DMS114 treated with DMSO at 0.1 percent for 48 hours (cell line): ENCODE measurements at regions not wholly inside any gene's neighbourhood (a gene's known extent, or its start where the extent isn't known, plus 50 kb on each side); places are given as distances from the start of the nearest gene placed in this dataset.
A peak's percentile ranks its signal among the peaks of the same experiment; 100 is the strongest.

Experiments
- DNase-seq: peaks from one replicate; lab custom pipeline; 2025; ENCODE audit not compliant: unreplicated experiment; lab: John Stamatoyannopoulos, UW

DNA sequence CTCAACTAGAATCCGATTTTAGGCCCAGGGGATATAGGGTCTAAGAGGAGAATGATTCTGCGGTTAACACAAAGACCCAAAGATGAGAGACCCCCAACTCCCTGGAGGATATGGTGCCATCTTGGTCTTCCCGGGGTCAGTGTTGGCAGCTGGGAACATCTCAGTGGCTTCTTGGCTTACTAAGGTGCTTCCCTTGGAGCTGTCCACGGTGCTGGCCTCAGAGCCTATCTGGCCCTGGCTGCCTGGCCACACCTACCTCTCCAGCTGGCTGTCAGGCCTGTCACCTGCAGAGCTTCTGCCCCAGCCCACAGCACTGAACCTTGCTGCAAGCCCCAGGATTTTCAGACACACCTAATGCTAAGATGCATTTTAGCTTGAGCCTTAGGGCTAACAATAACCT is 70.7 kb upstream of the THY1 start:
- no peak for DNase-seq

DNA sequence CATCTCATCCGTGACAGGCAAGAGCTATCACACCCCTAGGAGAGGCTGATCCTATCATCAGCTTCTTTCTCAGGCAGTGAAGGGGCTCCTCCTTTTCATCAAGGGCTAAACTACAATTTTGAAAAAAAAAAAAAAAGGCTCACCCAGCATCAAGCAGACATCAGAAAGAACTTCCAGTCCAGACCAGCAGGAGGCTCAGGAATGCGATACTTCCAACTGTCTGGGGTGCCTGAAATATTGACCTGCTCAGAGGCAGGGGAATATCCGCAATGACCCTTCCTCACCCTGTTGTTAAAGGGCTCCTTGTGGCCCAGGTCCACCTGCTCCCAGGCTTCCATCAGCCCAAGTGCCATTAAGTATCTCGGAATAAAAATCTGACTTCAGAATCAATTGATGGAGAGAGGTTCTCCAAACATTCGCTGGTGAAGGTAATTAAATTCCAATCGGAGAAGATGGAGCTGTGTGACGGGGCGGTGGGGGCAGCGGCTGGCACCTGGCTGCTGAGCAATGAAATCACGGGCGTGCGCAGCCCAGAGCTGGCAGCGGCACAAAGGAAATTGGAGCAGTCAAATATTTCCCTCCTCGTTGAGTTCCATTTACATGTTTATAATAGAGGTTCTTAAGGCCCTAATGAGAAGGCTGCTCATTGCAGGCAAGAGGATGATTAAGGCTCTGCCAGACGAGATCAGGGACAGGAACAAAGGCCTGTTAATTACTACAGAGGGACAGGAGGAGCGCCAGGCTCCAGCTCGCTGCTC is 69.0 kb upstream of the THY1 start:
- DNase-seq = peak; percentile 3

DNA sequence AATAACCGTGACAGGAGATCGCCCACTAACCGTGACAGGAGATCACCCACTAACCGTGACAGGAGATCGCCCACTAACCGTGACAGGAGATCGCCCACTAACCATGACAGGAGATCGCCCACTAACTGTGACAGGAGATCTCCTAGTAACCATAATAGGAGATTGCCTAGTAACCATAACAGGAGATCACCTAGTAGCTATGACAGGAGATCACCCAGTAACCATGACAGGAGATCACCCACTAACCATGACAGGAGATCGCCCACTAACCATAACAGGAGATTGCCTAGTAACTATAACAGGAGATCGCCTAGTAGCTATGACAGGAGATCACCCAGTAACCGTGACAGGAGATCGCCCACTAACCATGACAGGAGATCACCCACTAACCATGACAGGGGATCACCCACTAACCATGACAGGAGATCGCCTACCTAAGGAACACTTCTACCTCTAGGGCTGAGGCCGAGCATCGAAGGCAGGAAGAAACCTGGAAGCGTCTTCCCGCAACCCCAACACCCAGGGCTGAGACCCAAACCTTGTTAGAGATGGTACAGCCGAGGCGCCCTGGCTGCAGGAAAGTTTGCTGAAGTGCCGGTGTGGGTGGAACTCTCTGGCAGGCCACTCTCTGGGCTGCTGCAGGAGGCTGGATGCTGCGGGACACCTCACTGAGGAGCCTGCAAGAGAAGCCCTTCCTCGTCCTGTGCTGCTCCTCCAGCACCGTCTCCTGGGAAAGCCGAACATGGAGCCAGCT is 67.5 kb upstream of the THY1 start:
- no peak for DNase-seq

DNA sequence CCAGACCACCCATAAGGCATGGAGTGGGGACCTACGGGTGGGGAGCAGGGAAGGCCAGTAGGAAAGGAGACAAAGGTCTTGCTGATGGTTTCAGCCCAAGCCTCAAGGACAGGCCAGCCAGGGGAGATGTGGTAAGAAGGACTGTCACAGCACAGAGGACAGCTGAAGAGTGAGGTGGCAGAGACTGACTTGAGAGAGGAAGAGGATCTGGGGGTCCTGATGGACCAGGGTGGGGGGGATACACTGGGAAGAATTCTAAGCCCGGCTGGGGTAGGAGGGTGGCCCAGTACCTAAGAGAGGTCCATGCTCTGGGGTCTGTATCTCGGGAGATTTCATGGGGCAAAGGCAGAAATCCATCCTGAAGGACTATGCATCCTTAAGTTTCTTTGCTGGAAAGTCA is 66.1 kb upstream of the THY1 start:
- DNase-seq = no peak

DNA sequence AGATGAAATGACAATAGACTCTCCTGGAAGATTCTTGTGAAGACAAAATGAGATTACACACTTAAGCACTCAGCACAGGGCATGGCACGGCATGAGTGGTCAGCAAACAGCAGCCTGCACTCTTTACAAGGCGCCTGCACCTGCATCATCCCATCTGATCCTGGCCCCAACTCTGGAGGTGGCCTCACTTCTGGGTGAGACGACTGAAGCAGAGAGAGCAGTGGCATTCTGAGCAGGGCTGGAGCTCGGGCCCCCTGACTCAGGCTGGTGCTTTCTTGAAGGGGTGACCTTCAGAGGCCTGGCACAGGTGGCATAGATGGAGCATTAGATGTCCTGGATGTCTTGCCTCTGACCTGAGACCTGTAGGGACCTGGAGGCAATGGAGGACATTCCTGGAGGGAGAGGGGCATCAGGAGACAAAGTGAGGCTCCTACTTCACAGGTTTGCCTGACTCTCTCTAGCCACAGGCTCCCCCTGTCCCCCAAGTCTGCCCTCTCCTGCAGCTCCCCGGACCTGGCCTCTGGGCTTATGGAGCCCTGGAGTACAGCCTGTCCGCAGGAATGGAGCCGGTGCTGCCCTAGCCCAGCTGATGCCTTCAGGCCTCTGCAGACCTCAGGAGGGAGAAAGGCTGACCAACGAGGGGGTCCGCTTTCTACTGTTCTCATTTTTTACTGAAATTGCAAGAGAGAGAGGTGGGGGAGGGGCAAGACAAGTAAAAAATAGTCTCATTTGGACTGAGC is 65.5 kb upstream of the THY1 start:
- DNase-seq = no peak

DNA sequence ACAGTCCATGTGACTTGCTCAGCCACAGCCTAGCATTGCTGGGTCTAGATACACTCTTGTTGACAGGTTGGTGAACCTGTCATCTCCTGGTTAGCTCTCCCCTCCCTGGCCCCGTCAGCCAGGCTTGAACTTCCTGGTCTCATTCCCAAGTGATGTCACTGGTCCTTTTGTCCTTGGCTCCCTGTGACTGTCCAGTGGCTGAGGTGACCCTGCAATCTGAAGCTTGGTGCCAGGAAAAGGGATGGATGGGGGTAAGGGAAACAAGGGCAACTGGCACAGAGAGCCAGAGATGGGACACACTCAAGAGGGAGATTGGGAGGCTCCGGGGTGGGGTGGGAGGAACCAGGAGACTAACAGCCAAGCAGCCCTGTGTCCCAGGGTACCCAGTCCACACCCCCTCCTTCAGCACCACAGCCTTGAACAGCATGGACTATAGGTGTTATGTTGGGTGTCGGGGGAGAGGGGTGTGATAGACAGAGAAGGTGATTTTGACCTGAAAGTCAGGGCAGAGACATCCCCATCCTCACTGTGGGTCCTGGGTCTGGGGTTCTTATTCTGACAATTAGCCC is 63.8 kb upstream of the THY1 start:
- no peak for DNase-seq

DNA sequence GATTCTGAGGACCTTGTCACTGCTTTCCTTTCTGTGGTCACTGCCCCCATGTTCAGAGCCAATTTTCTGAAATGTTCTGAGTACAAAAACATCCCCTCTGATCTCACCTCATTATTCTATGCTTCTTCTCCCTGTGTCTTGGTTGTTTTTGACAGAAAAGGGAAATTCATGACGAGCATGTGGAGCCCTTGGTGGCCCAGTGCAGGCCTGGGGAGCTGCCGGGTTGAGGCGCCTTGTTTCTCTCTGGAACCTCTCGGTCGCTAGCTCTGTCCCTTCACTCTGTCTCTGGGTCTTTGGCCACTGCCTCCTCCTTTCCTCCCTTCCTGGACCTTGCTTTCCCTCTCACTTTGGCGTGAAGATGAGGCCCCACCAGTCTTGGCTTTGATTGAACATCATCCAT is 63.0 kb upstream of the THY1 start:
- DNase-seq = no peak

DNA sequence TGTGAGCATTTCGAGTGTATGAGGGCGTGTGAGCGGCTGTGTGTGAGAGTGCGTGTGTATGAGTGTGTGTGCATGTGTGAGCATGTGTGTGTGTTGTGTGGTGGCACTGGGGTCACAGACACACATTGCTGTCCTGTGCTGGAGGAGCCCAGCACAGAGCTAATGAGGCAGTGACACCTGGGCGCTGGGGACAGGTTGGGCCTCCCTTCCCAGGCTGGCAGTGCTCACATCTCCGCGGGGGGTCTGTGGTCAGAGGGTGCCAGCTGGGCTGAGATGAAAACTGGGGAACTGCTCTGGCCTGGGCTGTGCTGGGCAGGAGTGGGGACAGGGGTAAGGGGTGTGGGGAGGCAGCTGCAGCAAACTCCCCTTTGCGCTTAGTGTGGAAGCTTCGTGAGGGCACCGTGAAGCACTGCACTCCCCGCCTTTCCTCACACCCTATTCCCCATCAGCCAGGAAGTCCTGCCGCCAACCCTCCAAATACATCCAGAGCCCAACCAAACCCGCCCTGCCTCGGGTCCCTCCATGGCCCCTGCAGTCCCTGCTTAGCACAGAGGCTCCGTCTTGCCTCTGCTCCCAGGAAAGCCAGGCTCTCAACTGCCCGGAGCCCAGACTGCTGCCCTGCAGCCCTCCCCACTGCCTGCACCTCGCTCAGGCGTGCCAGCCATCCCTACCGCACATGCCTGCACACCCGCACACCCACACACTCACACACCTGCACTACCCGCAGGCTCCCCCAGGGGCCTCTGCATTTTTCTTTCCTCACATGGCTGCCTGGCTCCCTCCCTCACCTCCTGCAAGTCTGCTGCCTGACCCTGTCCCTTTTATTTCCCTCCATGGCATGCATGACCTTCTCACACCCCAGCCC is 62.0 kb upstream of the THY1 start:
- DNase-seq = no peak

DNA sequence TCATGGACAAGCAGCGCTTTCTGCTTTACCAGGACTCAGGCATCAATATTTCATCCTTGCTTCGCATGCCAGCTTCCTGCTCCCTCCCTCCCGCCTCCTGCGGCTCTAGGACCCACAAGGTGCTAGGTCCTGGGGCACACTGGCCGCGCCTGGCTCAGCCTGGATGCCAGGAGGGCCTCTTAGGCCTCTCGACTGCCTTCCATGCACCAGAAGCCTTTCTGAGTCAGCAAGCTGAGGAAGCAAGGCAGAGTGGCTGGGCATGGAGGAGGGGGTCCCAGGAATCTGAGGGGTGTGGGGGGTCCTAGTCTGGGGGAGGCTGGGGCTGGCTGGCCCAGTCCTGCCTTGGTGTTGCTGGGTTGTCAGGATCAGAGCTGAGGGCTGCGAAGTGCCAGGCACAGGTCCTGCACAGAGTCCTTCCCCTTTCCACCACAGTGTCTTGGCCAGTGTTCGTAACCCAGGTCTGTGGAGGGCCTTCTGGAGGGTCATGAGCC is 61.0 kb upstream of the THY1 start:
- DNase-seq = no peak

DNA sequence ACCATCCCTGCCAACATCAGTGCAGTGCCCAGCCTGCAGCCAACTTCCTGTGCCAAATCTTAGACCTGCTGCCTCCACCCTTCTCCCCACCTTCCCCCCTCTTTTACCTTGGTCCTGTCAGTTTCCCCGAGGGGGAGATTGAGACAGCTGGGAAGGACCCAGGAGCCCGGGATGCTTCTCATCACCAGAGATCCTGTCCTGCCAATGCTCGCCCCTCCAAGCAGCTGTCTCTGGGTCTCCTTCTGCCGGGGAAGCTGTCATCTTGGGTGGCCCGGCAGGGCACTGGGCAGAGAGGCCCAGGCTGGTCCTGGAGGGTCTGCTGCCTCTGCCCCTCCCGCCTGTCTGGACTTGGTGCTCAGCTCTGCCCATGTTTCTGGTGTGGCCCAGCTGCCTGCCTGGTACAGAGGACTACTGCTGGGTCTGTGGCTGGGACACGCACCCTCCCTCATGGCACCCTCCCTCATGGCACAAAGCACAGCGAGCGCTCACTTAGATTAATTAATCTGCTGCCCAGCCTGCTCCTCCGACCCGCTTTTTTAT is 60.4 kb upstream of the THY1 start:
- DNase-seq = no peak

DNA sequence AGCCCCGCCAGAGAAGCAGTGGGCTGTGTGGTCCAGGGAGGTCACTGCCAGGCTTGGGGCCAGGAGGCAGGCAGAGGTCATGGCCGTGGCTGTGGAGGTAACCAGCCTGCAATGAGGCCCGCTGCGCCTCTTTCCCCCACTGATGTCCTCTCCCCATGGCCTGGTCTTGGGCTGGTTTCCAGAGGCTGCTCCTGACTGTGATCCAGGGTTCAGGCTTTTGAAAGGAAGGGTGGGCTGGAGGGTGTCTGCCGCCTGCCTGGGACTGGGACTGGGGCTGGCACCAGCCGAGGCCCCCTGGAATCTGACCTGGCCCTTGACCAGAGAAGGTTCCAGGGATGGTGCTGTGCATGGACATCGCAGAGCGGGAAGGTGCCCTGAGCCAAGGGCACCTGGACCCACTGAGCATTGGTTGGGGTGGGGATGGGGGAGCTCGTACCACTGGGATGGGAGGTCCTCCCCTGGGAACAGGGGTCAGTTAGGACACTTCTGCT is 59.6 kb upstream of the THY1 start:
- no peak for DNase-seq

DNA sequence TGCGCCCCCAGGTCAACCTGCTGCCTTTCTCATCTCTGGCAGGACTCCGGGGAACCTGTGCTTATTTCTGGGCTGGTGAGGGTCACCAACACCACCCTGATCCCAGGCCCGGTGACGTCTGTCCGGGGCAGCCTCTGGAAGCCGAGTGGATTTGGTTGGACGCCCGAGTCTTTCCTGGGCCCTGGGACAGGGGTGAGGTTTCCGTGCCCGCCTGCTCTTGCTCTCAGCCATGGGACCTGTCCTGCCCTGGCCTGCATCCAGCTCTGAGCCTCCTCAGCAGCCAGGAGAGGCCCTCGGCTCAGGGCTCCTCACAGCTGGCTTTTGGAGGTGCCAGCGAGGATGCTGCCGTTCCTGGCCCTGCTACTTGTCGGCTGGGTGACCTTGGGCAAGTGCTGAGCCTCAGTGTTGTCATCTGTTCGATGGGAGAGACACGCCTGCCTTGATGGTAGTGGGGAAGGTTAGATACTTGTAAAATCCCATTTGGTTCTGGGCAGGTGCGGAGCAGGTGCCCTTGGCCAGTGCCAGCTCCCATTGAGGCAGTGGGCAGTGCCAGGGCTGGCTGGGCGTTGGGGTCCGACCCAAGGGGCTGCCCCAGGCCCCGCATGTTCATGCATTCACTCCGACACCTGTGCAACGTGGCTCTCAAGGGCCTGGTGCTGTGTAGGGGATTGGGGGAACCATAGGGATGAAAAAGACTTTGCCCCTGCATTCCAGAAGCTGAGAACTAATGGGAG is 58.9 kb upstream of the THY1 start:
- no peak for DNase-seq

DNA sequence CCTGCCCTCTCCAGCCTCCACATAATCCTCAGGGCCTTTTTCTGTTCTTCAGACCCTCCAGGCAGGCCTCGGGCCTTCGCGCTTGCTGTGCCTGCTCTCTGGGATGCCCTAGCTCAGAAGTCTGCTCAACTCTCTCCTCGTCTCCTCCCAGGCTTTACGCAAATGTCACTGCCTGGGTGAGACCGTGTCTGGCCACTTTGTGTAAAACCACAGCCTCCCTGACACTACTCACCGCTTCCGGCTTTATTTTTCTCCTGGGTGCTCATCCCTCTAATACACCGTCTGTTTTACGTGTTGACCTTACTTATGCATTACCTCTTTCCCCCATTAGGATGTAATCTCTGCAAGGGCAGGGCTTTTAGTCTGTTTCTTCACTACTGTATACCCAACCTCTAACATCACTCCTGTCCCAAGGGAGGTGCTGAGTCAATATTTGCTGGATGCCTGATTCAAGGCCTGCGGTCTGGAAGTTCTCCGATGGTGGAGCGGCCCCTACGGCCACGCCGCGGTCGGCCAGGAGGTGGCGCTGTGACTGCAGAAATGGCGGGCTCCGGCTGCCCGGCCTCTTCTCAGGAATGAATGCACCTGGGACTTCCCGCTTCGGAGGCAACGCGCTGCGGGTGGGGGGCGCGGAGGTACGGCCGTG is 58.2 kb upstream of the THY1 start:
- peak; percentile 6 for DNase-seq

DNA sequence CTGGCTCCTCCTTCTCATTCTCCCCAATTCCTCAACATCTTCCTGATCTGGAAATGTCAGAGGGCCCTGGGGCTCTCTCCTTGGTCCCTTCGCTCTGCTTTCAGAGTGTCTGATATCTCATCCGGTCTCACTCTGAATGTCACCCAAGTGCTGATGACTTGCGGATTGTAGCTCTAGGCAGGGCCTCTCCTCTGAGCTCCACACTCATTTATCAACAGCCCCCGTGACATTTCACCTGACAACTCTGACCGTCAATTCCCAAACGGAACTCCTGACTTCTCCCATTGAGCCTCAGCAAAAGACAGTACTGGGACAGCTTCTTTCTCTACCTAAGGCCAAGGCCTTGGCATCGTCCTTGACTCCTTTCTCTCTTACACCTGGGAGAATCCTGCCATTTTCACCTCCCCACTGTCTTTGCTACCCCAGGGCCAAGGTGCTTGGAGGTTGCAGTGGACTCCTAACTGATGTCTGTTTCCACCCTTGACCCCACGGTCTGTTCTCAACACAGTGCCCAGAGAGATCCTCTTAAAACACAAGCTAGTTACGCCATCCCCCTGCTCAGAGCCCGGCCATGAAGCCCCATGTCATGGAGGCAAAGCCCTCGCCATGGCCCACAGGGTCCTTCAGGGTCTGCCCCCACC is 57.5 kb upstream of the THY1 start:
- DNase-seq = no peak

DNA sequence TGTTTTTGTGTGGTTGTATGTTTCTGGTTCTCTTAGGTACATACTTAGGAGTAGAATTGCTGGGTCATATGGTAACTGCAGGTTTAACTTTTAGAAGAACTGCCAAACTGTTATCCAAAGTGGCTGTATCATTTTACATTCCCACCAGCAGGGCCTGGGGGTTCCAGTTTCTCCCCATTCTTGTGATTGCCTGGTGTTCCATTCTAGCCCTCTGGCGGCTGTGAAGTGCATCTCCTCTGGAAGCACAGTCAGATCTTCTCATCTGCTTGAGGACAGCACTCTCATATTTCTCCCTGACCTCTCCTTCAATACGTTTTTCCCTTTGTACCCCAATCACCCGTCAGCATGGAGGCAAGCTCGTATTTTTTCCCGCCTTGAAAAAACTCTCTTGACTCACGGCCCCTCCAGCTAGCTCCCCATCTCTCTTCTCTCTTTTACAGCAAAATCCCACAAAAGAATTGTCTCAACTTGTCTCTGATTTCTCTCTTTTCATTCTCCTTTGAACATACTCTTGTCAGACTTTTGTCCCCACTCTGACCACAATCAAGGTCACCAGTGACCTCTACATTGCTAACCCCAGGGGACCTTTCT is 56.8 kb upstream of the THY1 start:
- peak; percentile 28 for DNase-seq

DNA sequence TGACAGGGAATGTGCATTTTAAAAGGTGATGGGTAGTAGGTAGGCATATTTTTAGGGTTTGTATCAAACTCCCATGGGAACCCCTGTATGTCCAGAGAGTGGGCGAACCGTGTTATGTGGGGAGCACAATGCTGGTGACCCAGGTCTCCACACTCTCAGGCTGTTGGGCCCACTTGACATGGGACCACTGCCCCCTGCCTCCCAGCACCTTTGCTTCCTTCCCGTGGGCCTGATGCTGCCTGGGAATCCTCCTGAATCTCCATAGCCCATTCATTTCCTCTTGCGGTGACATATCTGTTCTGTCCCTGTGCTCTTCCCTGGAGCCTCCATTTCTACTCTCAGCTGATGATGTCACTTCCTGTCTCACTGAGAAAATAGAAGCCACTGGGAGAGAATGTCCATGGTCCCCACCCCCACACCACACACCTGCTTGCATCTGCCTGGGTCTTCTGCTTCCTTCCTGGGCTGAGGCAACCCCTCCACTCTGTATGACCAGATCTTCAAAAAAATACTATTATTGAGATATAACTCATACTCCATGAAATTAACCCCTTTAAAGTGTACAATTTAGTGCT is 55.8 kb upstream of the THY1 start:
- no peak for DNase-seq

DNA sequence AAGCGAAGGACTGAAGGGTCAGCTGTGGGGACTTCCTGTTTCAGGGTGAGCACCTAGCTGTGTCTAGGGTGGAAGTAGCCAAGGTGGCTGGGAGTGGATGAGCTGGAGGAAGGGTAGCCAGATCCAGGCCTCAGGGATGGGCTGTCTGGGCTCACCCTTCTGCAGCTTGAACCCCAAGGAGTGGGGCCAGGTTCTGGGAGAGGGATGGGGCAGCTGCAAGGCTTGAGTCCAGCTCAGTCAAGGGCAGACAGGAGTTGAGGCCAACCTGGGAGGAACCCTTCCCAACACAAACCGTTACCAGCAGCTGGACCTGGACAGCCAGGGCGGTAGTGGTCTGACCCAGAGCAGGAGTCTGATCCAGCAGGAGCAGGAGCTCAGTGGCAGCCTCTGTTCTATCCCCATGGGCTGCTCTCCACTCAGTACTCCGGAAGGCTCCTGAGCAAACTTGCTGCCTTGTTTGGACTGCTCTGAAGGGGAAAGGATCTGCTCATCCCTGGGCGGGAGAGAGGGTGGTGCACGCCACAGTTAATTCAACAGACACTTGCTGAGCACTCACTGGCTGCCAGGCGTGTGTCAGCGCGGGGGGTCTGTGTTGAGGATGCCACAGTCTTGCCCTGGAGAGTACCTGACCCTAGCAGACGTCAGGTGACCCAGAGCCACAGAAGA is 53.8 kb upstream of the THY1 start:
- DNase-seq = no peak
